Forelimb muscle (tissue), 1 donor: ENCODE measurements at regions not wholly inside any gene's neighbourhood (a gene's known extent, or its start where the extent isn't known, plus 50 kb on each side); places are given as distances from the start of the nearest gene placed in this dataset.
"Not testable (repeated sequence)": the region's sequence is repeated elsewhere in the genome, so short reads cannot be mapped to it uniquely, and the experiment has no call there.

Experiments
- DNase-seq: peaks from one replicate; pipeline ENCODE4 v3.0.0-alpha.2; 2013; ENCODE audit warnings: low read depth

DNA sequence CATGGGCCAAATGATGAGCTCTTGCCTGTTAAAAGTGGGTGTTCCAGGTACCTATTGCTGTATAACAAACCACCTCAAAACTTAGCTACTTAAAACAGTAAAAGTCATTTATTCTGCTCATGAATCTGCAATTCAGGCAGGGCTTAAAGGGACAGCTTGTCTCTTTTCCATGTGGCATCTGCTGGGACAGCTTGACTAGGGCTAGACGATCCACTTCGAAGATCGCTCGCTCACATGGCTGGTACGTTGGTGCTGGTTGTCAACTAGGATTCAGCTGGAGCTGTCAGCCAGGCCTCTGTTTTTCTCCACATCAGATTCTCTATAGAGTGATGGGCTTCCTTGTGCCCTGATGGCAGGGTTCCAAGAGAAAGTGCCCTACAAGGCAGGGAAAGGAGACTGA is 581.3 kb downstream of the NTRK3 start:
- no peak for DNase-seq

DNA sequence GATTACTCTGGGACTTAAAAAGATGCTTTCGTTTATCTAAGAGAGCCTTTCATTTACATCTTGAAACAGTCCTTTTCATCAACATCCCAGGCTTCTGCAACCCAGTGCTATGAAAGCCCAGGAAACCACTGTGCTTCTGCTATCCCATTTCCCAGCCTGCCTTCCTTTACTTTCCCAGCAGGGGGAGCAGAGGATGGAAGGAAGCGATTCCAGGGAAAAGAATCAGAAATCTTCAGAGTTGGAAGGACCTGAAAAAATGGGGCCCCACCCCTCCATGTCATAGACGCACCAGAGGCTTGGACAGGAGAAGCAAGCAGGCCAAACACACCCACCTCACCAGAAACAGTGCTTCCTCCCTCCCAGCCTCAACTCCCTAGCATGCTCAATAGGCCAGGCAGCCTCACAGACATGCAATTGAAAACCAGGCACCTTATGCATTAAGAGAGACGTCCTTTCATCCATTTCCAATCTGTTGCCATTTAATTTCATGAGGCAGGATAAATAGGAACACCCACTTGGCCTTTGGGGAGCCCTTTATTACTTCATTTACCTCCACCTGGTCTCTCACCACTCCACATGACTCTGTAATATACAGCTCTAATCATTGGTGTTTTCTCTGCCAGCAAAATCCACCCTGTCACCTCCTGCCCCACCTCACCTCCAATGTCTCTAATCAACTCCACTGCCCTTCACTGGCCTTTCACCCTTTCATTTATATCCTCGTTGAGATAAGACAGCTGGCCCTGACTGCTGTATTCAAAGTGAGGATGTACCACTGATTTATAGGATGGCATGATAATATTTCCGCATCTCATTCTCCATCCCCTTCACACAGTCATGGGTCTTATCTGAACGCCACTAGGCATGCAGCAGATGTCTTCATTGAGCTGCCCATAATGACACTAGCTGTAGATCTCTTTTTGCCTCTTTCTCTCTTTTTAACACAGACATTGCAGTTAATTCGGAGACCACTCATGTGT is 583.9 kb downstream of the NTRK3 start:
- no peak for DNase-seq

DNA sequence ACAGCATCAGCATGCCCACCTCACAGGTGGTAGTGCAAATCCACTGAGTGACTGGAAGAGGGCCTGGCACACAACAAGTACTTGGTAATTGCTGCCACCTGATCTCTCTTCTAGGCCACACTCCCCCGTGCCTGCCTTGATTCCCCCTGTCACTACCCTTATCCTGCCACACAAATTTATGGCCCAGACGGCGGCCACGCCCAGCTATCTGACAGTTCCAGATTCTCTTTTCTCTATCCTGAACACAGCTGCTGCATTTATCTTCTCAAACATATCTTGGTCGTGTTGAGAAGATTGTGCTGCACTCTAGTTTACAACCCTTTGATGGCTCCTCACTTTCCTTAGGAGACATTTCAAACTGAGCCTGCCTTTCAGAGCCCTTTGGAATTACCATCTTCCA is 585.2 kb downstream of the NTRK3 start:
- no peak for DNase-seq

DNA sequence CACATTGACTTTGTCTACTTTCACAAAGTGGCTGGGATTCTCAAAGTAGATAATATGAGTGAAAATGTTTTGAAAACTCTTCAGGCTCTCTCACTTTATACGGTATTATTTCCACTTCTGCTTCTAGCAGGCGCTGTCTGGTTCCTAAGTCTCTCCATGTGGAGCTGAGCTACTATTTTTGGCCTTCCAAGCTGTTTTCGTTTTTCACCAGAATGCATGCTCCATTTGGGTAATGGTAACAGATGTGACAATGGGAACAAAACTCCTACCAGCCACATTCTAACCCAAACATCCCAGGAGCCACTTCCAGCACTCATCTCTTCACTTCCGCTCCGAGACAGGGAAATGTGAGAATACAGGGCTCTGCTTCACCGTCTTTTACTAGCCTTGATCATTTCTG is 586.7 kb downstream of the NTRK3 start:
- DNase-seq, result no peak

DNA sequence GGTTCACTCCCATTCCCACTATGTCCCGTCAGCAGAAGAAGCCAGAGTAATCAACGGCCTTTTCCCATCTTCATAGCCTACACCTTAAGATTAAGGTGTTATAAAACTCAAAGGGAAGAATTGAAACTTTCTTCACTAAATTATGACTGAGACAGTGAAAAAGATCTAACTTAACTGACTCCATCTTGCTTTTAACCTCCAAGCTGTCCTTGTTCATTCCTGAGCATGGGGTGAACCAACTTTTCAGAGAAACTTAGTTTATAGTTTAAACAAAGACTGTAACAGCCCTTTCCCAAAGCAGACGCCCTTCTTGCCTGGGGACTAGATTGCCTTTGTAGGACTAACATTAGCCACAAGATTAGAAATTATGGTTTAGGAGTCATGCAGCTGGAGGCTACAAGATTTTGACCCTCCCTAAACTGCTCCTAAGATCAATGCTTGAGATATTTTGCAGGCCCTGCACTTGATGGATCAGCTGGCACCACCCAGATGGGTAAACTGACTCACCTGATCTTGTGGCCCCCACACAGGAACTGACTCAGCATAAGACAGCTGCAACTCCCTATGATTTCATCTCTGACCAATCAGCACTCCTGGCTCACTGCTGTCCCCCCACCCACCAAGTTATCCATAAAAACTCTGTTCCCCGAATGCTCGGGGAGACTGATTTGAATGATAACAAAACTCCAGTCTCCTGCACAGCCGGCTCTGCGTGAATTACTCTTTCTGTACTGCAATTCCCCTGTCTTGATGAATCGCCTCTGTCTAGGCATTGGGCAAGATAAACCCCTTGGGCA is 587.6 kb downstream of the NTRK3 start:
- DNase-seq, result not testable (repeated sequence)

DNA sequence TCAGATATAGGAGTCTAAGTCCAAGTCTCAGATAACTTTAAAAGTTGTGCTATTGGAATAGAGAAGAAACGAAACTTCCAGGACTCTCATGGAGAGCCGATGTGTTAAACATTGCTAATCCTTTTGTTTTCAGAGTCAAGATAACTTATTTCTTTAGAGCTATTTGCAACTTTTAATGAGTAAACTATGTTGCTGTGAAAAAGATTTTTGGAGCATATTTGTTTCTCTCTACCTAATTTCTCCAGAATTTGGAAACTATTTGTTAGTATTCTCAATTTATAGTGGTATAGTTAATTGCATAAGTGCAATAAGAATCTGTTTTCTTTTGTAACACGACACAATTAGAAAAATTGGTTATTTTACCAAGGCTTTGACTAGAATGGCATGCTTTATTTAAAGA is 588.9 kb downstream of the NTRK3 start:
- DNase-seq, result no peak

DNA sequence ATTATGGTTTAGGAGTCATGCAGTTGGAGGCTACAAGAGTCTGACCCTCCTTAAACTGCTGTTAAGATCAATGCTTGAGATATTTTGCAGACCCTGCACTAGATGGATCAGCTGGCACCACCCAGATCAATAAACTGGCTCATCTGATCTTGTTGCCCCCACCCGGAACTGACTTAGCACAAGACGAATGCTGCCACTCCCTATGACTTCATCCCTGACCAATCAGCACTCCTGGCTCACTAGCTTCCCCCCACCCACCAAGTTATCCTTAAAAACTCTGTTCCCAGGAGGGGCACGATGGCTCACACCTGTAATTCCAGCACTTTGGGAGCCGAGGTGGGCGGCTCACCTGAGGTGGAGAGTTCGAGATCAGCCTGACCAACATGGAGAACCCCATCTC is 594.0 kb downstream of the NTRK3 start:
- no peak for DNase-seq

DNA sequence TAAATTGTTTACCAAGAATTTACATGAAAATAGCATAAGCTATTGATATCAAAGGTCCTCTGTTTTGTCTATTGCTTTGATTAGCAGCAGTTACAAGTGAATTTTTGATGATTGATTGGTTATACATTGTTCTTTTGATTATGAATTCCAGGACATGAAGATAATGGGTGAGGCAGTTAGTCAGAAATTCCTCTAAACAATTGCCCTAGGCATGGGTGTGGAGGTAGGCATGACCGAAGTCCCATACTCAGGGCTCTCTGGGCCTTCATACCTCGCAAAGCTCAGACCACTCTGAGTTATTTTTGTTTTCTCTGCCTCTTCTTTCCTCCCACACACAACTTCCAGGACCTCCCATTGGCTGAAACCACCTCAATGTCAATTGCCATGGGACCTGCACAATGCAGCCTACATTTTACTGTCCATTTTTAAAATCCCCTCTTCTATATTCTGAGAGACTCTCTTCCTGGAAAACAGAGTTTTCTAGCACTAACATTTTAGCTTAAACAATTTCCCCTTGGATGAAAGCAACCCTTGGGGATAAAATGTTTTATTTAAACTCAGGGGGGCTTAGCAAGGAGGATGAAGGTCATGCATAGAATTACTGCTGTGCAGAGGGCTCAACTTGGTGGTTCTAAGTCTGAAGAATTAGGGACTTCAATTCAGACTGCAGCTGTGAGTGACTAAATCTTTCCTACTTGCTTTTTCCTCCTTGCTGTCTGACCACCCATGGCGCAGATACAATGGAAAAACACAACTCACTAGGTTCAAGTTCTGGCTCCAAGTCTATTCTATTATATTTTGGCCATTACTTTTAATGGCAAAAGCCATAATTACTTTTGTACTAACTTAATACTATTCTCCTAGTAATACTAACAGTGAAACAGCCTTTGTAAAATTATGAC is 594.8 kb downstream of the NTRK3 start:
- peak; percentile 53 for DNase-seq

DNA sequence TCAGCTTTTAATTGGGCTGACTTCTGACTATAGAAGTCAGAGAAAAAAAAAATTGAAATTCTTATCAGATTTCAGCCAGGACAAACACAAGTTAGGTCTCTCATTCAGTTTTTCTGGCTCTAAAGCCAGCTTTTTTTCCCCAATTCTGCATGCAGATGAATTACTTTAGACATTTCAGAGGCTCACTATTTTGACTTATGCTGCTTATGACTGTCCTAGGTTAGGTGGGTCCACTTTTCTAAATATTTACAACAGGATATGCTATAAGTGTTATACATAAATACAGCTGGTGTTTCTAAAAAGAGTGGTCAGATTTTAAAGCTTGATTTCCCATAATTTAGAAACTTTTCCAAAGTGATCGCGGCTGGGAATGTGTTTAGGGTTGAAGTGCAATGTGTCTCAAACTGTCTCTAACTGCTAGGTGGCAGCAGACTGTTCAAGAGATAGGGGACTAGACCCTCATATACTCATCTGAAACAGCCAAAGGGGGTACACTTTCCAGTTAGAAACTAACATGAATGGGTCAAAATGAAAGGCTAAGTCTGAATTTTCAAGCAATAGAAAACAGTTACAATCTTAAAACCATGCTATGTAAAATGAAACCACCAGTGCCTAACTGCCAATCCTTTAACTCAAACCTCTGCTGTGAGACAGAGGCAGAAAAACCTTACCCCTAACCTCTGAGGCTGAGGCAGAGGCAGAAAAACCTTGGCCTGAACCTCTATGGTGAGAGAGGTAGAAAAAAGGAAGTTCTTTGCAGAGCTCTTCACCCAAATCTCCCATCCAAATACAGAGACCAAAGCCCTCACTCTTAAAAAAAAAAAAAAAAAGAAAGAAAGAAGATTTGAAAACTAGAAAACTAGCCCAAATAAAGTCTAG is 596.0 kb downstream of the NTRK3 start:
- no peak for DNase-seq

DNA sequence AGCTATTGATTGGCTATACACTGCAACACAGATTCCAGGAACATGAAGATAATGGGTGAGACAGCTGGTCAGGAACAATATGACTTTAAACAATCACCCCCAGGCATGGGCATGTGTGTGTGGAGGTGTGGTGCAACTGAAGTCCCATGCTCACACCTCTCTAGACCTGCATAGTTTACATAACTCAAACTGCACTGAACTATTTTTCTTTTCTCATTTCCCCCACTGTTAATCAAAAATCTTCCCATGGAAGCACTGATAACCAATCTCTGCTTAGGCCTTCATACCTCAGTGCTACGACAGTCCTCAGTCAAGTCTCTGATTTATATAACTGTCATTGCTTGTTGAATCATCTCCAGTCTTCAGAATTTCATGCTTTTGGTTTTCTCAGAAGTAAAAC is 600.2 kb downstream of the NTRK3 start:
- no peak for DNase-seq

DNA sequence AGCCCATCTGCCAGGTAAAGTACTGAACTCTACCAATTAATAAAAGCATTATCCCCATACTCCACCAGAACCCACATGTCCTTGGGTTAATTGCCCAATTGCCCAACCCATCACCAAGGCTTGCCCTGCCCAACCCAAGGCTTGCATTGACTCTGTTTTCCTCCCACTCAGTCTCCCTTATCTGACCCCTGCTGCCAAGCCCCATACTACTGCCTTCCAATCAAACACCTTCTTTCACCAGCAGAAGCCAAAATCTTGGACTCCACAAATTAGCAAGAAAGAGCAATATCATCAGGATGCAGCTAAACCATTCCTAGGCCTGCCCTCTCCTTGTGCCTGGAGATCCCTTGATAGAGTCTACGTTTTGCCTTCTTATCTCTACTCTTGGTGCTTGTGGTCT is 602.9 kb downstream of the NTRK3 start:
- no peak for DNase-seq

DNA sequence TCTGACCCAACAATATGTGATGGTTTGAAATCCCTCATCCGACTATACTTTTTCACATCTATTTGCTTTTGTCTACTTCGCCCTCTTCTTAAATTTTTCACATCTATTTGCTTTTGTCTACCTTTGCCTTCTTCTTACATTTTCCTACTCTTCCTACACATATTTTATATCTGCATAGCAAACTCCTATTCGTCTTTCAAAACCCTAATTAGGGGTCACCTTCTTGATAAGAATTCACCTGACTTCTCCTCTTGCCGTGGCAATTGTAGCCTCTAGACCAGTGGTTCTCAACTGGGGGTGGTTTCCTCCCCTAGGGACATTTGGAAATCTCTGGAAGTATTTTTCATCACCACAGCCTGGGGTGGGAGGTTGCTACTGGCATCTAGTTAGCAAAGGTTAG is 607.4 kb downstream of the NTRK3 start:
- DNase-seq, result no peak

DNA sequence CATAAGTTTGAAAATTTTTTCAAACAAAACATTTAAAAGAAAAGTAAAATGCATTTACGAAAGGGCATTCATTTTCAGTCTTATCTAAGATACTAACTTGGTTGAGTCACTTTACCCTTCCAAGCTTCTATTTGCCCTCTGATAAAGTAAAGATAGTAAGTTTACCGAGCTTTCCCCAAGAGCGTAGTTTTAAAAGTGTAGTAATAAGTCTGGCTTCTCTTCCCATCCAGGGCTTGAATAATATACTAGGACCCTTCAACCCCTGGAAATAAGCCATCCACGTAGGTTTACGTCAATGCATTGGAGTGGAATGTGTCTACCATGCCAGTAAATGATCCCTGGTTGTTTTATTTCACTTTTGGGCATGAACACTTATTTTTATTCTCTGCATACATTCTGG is 608.3 kb downstream of the NTRK3 start:
- DNase-seq, result no peak

DNA sequence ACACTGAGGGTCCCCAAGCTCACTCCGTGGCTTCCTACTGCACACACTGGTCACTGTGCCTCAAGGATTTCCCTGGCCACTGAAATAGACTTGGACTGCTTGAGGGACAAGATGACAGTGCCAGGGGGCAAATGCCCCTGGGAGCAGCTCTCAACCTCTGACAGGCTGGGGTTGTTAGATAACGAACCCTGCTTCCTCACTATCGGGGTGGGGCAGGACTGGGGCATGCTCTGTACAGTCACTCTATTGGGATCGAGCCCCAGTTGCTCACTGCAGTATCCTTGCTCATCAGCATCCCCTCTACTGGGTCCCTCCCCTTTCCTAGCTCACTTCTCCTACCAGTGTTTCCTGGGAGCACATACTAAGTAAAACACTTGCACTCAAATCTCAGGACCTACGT is 610.8 kb downstream of the NTRK3 start:
- DNase-seq, result no peak

DNA sequence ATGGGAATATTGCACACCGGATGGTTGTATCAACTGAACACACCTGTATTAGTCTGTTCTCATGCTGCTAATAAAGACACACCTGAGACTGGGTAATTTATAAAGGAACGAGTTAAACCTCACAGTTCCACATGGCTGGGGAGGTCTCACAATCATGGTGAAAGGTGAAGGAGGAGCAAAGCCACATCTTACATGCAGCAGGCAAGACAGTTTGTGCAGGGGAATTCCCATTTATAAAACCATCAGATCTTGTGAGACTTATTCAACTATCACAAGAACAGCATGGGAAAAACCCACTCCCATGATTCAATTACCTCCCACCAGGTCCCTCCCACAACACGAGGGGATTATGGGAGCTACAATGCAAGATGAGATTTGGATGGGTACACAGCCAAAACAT is 613.5 kb downstream of the NTRK3 start:
- not testable (repeated sequence) for DNase-seq

DNA sequence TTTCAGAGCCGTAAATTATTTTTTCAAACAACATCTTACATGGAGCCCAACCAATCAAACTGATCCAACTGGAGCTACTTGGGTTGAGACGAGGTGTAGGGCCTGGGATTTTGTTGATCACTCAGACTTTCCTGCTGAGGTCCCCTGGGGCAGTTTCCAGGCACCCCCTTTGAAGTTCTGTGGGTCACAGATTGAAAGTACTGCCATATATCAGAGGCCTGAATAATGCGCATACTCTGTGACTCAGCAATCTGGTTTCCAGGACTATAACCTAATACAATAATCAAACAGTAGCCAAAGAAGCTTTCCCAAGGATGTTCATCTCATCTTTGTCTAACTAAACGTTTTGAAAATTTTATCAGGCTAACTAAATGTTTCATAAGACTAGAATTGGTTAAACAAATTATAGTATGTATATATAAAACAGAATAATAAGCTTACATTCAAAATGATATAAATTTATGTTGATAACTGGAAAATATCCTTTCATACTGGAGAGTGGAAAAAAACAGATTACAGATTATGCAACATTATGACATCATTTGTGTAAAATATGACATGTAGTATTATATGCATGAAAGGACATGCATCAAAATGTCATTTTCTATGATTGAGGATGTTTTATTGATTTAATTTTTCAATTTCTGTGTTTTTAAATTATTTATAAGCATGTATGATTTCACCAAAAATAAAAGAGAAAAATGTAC is 617.1 kb downstream of the NTRK3 start:
- no peak for DNase-seq

DNA sequence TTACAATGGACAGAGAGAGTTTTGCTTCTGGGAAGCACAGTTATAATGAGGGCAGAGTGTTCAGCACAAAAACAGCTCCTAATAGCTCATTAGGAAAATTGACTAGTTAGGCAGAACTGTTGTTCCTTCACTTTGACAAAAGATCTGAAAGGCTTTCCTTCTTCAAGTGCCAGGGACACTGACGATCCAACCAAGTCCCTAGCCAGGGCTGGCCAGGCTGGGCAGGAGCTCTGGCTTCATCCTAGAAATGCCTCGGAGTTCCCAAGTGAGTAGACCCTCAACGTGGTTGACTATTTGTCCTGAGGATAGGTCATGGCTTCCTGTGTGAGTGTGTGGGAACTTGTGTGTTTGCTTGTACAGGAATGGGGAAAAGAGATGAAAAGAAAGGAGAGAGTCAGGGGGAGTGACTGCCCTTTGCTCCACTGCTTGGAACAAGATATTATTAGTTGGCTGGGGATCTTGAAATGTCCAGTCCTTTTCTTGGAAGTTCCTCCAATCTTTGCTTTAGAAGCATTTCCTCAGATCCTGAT is 617.9 kb downstream of the NTRK3 start:
- no peak for DNase-seq

DNA sequence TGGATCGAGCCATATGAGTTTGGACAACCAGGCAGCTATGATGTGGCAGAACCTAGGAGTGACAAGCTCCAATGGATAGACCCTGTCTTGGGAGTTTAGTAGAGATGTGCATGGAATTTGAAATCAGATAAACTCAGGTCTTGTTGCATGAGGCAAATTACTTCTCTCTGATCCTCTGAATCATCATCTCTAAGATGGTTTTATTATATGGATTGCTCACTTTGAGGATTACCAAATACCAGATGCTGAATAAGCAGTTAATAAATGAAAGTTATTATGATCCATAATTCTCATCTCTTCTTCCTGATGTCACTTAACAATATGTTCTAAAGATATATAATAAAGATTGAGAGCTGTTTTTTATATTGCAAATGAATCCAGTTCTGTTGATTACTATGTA is 622.2 kb downstream of the NTRK3 start:
- DNase-seq, result no peak

DNA sequence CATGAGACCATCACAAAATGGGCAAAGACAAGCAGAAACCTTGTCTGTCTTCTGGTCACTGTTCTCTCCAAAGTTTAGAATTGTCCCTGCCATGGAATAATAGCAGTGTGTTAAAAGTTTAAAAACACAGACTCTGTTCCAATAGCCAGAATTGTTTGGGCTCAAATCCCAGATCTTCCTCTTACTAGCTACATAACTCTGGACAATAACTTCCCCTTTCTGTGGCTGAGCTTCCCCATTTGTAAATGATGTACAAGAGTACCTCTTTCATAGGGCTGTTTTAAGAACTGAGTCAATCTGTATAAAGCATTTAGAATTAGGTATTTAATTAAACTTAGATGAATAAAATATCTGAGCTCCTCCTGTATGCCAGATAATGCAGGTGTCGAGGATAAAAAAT is 623.0 kb downstream of the NTRK3 start:
- DNase-seq, result peak; percentile 51

DNA sequence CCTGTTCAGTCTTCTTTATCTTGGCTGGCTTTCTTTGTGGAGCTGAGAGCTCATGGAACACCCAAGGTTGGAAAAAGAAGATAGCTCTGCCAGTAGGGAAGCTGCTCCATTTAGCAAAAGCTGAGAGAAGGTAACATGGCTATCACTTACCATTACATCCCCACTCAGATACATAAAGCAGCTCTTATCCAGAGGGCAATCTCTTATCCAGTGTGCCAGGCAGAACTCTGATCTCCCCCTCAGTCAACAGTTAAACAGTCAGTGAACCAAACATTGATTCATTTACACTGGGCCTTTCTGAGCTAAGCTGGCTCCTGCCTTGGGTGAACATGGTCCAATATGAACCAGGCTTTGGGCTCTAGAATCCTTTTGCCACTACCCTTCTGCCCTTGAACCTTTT is 624.2 kb downstream of the NTRK3 start:
- no peak for DNase-seq
